ENCODE measurements at regions not wholly inside any gene's neighbourhood (a gene's known extent, or its start where the extent isn't known, plus 50 kb on each side); places are given as distances from the start of the nearest gene placed in this dataset.

GRCh38 chr1:165147799-165148198 lies 208.7 kb downstream of the LMX1A start:
- Histone ChIP-seq H3K9me2 (replicated peaks; ENCODE audit: control insufficient read depth, low read length) (no peaks in the 10 kb centered on the region), H3K79me2 (ENCODE audit: control insufficient read depth, low read length) (no peaks in the 10 kb centered on the region), H3K4me3 (ENCODE audit: low read length) (no peak overlapping the region), H4K20me1 (ENCODE audit: control insufficient read depth, insufficient read depth, low read depth, low read length) (no peaks in the 10 kb centered on the region), H3K4me2 (ENCODE audit: low read length) (no peak overlapping the region), H3K27me3 (ENCODE audit: control insufficient read depth, low read length) (no peaks in the 10 kb centered on the region), H3K27ac (ENCODE audit: low read depth, low read length) (no peak overlapping the region), H3K9me3 (ENCODE audit: control insufficient read depth, insufficient read depth, low read length) (no peaks in the 10 kb centered on the region), H3K4me1 (ENCODE audit: control insufficient read depth, low read length) (no peaks in the 10 kb centered on the region), H3F3A (ENCODE audit: control insufficient read depth, insufficient read depth) (no peaks in the 10 kb centered on the region), H3K36me3 (ENCODE audit: control insufficient read depth, low read length) (no peaks in the 10 kb centered on the region)
- TF ChIP-seq CTCF (IDR thresholded peaks at IDR 0.05; ENCODE audit: low read depth, low read length, poor library complexity, severe bottlenecking) (no peak), EZH2phosphoT487 (IDR thresholded peaks at IDR 0.05; ENCODE audit: borderline replicate concordance, low read length) (no peak)

DNA sequence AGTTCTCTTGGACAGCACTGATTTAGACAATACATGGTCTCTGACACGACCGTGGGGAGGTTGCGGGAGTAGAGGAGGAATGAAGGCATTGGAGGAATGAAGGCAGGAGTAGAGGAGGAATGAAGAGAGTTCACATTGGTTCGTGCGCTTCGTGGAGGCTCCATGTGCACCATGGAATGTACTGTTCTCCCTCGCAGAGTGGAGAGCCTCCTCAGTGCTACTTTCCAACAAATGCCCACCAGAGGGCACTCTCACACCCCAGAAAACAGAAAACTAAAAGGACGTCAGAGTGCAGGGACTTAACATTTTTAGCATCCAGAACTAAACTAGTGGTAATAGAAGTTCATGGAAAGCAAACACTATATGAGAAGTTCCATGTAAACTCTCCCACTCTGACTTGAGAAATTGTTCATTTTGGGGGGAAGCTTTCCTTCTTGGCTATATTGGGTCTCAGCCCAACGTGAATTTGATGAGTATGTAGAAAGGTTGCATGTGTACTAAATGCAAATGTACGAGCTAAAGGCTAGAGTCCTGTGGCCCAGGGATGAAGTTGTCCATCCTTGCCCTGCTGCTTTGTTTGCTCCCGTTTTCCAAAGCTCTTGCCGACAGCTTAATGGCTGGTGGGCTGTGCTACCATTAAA lies 211.6 kb downstream of the LMX1A start:
- Histone ChIP-seq H3K36me3 (ENCODE audit: control insufficient read depth, low read length) (no peaks in the 10 kb centered on the region), H3K4me1 (ENCODE audit: control insufficient read depth, low read length) (no peaks in the 10 kb centered on the region), H3K27ac (ENCODE audit: low read depth, low read length) (no peak overlapping the region), H3F3A (ENCODE audit: control insufficient read depth, insufficient read depth) (no peaks in the 10 kb centered on the region), H4K20me1 (ENCODE audit: control insufficient read depth, insufficient read depth, low read depth, low read length) (no peaks in the 10 kb centered on the region), H3K27me3 (ENCODE audit: control insufficient read depth, low read length) (no peaks in the 10 kb centered on the region), H3K9me2 (replicated peaks; ENCODE audit: control insufficient read depth, low read length) (no peaks in the 10 kb centered on the region), H3K4me3 (ENCODE audit: low read length) (no peak overlapping the region), H3K9me3 (ENCODE audit: control insufficient read depth, insufficient read depth, low read length) (no peaks in the 10 kb centered on the region), H3K4me2 (ENCODE audit: low read length) (no peak overlapping the region), H3K79me2 (ENCODE audit: control insufficient read depth, low read length) (no peaks in the 10 kb centered on the region)
- TF ChIP-seq EZH2phosphoT487 (IDR thresholded peaks at IDR 0.05; ENCODE audit: borderline replicate concordance, low read length) (no peak), CTCF (IDR thresholded peaks at IDR 0.05; ENCODE audit: low read depth, low read length, poor library complexity, severe bottlenecking) (peak; percentile 91)

DNA sequence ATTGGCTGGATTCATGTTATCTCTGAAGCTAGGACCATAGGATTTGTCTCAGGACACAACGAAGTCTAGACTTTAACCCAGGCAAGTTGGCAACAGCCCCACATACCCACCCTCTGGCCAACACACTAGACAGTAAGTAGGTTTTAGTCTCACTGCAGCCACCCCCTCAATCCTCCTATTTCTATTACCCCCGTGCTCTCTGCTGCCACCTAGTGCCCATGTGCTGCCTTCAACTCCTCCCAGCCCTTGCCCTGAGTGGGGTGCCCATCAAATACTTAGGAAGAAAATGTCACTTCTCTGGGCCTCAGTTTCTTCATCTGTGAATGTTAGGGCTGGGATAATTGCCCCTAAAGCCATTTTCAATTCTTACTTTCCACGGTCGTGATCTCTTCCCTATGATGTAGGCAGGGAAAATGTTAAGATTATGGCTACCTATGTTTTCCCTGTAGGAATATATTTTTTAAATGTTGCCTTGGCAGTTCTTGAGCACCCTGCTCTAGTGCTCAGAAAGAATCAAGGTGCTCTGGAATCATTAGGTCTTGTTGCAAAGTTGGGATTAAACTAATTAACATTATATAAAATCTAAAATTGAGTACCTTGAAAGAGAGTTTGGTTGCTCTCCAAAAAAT lies 213.0 kb downstream of the LMX1A start:
- Histone ChIP-seq H3F3A (ENCODE audit: control insufficient read depth, insufficient read depth) (no peaks in the 10 kb centered on the region), H3K4me1 (ENCODE audit: control insufficient read depth, low read length) (no peaks in the 10 kb centered on the region), H3K27me3 (ENCODE audit: control insufficient read depth, low read length) (no peaks in the 10 kb centered on the region), H3K4me2 (ENCODE audit: low read length) (no peak overlapping the region), H3K79me2 (ENCODE audit: control insufficient read depth, low read length) (no peaks in the 10 kb centered on the region), H3K9me2 (replicated peaks; ENCODE audit: control insufficient read depth, low read length) (no peaks in the 10 kb centered on the region), H3K27ac (ENCODE audit: low read depth, low read length) (no peak overlapping the region), H3K9me3 (ENCODE audit: control insufficient read depth, insufficient read depth, low read length) (no peaks in the 10 kb centered on the region), H3K4me3 (ENCODE audit: low read length) (no peak overlapping the region), H4K20me1 (ENCODE audit: control insufficient read depth, insufficient read depth, low read depth, low read length) (no peaks in the 10 kb centered on the region), H3K36me3 (ENCODE audit: control insufficient read depth, low read length) (no peaks in the 10 kb centered on the region)
- peak; percentile 90 for TF ChIP-seq CTCF (IDR thresholded peaks at IDR 0.05; ENCODE audit: low read depth, low read length, poor library complexity, severe bottlenecking)
- TF ChIP-seq EZH2phosphoT487 (IDR thresholded peaks at IDR 0.05; ENCODE audit: borderline replicate concordance, low read length) = no peak
